ENCODE measurements at regions not wholly inside any gene's neighbourhood (a gene's known extent, or its start where the extent isn't known, plus 50 kb on each side); places are given as distances from the start of the nearest gene placed in this dataset.

GRCh38 chr3:103791786-103792515 lies 1357.1 kb downstream of the ZPLD1 start:
- H2AK5ac ChIP-seq (ENCODE audit: low read depth, low read length): no peak overlapping the region
- H3K23ac ChIP-seq (ENCODE audit: low read depth, low read length, poor library complexity): no peak overlapping the region
- no peak overlapping the region for H3K18ac ChIP-seq (ENCODE audit: low read length)
- H2BK15ac ChIP-seq (ENCODE audit: low read length): no peak overlapping the region
- H2BK120ac ChIP-seq (ENCODE audit: low read depth, low read length): no peak overlapping the region
- H3K27me3 ChIP-seq (ENCODE audit: control insufficient read depth in 3 of 3, insufficient read depth in 3 of 3, low read depth in 1 of 3, low read length in 3 of 3): no peaks in the 10 kb centered on the region
- no peak for DNase-seq (ENCODE audit: low spot score)
- no peak overlapping the region for H4K91ac ChIP-seq (ENCODE audit: low read depth, low read length, poor library complexity)
- H3K36me3 ChIP-seq (replicated peaks in 1 of 2; ENCODE audit: control insufficient read depth in 2 of 2, insufficient read depth in 2 of 2, low read length in 2 of 2): no peaks in the 10 kb centered on the region
- no CpG with 5 or more reads among the region's 1 CpG for WGBS, 2 donors (ENCODE audit: extremely low coverage in 2 of 2, insufficient read length in 2 of 2, insufficient replicate concordance in 1 of 2)
- H3K9me3 ChIP-seq (replicated peaks in 1 of 2; ENCODE audit: control insufficient read depth in 2 of 2, insufficient read depth in 1 of 2, low read depth in 1 of 2, low read length in 2 of 2): no peaks in the 10 kb centered on the region
- no peak overlapping the region for H2AFZ ChIP-seq (ENCODE audit: low read length)
- H3K4me3 ChIP-seq (ENCODE audit: low read length in 2 of 2): no peak overlapping the region
- no peak overlapping the region for H3K9ac ChIP-seq (ENCODE audit: low read depth, low read length, poor library complexity)
- H2BK5ac ChIP-seq (ENCODE audit: low read length): no peak overlapping the region
- H3K4me2 ChIP-seq (ENCODE audit: insufficient read depth, low read length, poor library complexity, severe bottlenecking): no peak overlapping the region
- no peak overlapping the region for H3K14ac ChIP-seq (ENCODE audit: low read length)
- no peaks in the 10 kb centered on the region for H3K79me1 ChIP-seq (ENCODE audit: low read depth, low read length)
- H3K4ac ChIP-seq (ENCODE audit: low read length): no peak overlapping the region
- no peak overlapping the region for H4K8ac ChIP-seq (ENCODE audit: low read depth, low read length)
- H2BK12ac ChIP-seq (ENCODE audit: low read length): no peak overlapping the region
- no peak overlapping the region for H3K27ac ChIP-seq (replicated peaks; ENCODE audit: low read length)
- H3K4me1 ChIP-seq (ENCODE audit: control insufficient read depth in 2 of 2, insufficient read depth in 1 of 2, low read depth in 1 of 2, low read length in 2 of 2): no peaks in the 10 kb centered on the region

DNA sequence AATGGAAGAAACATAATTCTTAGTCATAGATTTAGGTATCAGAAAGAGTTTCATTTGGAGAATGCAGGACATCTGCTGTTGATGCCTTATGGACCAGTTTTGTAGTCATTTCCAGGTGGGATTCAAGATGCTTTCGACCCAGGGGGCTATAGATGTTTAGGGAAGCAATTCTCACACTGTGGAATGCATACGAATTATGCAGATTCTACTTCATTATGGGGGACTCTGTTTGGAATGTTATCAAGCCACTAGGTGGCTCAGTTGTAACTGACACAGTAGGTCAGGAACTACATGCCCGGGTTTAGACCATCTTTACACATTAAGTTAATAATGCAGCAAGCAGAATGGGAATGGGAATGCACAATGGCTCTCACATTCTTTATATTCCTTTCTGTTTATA lies 1359.8 kb downstream of the ZPLD1 start:
- Histone ChIP-seq H2BK120ac (ENCODE audit: low read depth, low read length) (no peak overlapping the region), H3K4me1 (ENCODE audit: control insufficient read depth in 2 of 2, insufficient read depth in 1 of 2, low read depth in 1 of 2, low read length in 2 of 2) (no peaks in the 10 kb centered on the region), H3K4ac (ENCODE audit: low read length) (no peak overlapping the region), H2BK15ac (ENCODE audit: low read length) (no peak overlapping the region), H3K27ac (replicated peaks; ENCODE audit: low read length) (no peak overlapping the region), H3K36me3 (replicated peaks in 1 of 2; ENCODE audit: control insufficient read depth in 2 of 2, insufficient read depth in 2 of 2, low read length in 2 of 2) (no peaks in the 10 kb centered on the region), H2BK5ac (ENCODE audit: low read length) (no peak overlapping the region), H2AK5ac (ENCODE audit: low read depth, low read length) (no peak overlapping the region), H4K8ac (ENCODE audit: low read depth, low read length) (no peak overlapping the region), H4K91ac (ENCODE audit: low read depth, low read length, poor library complexity) (no peak overlapping the region), H3K18ac (ENCODE audit: low read length) (no peak overlapping the region), H3K27me3 (ENCODE audit: control insufficient read depth in 3 of 3, insufficient read depth in 3 of 3, low read depth in 1 of 3, low read length in 3 of 3) (no peaks in the 10 kb centered on the region), H3K14ac (ENCODE audit: low read length) (no peak overlapping the region), H3K23ac (ENCODE audit: low read depth, low read length, poor library complexity) (no peak overlapping the region), H3K79me1 (ENCODE audit: low read depth, low read length) (no peaks in the 10 kb centered on the region), H3K9me3 (replicated peaks in 1 of 2; ENCODE audit: control insufficient read depth in 2 of 2, insufficient read depth in 1 of 2, low read depth in 1 of 2, low read length in 2 of 2) (no peaks in the 10 kb centered on the region), H3K4me2 (ENCODE audit: insufficient read depth, low read length, poor library complexity, severe bottlenecking) (no peak overlapping the region), H3K9ac (ENCODE audit: low read depth, low read length, poor library complexity) (no peak overlapping the region), H2BK12ac (ENCODE audit: low read length) (no peak overlapping the region), H2AFZ (ENCODE audit: low read length) (no peak overlapping the region), H3K4me3 (ENCODE audit: low read length in 2 of 2) (no peak overlapping the region)
- no peak for DNase-seq (ENCODE audit: low spot score)
- no CpG with 5 or more reads among the region's 3 CpGs for WGBS, 2 donors (ENCODE audit: extremely low coverage in 2 of 2, insufficient read length in 2 of 2, insufficient replicate concordance in 1 of 2)

GRCh38 chr3:103796068-103796467 lies 1361.3 kb downstream of the ZPLD1 start:
- Histone ChIP-seq H3K9ac (ENCODE audit: low read depth, low read length, poor library complexity) (no peak overlapping the region), H2BK12ac (ENCODE audit: low read length) (no peak overlapping the region), H3K18ac (ENCODE audit: low read length) (no peak overlapping the region), H2AK5ac (ENCODE audit: low read depth, low read length) (no peak overlapping the region), H3K4me1 (ENCODE audit: control insufficient read depth in 2 of 2, insufficient read depth in 1 of 2, low read depth in 1 of 2, low read length in 2 of 2) (no peaks in the 10 kb centered on the region), H3K4me2 (ENCODE audit: insufficient read depth, low read length, poor library complexity, severe bottlenecking) (no peak overlapping the region), H2BK15ac (ENCODE audit: low read length) (no peak overlapping the region), H4K8ac (ENCODE audit: low read depth, low read length) (no peak overlapping the region), H3K4ac (ENCODE audit: low read length) (no peak overlapping the region), H3K79me1 (ENCODE audit: low read depth, low read length) (no peaks in the 10 kb centered on the region), H2BK5ac (ENCODE audit: low read length) (no peak overlapping the region), H2AFZ (ENCODE audit: low read length) (no peak overlapping the region), H3K9me3 (replicated peaks in 1 of 2; ENCODE audit: control insufficient read depth in 2 of 2, insufficient read depth in 1 of 2, low read depth in 1 of 2, low read length in 2 of 2) (no peaks in the 10 kb centered on the region), H3K27me3 (ENCODE audit: control insufficient read depth in 3 of 3, insufficient read depth in 3 of 3, low read depth in 1 of 3, low read length in 3 of 3) (no peaks in the 10 kb centered on the region), H3K4me3 (ENCODE audit: low read length in 2 of 2) (no peak overlapping the region), H3K14ac (ENCODE audit: low read length) (no peak overlapping the region), H3K36me3 (replicated peaks in 1 of 2; ENCODE audit: control insufficient read depth in 2 of 2, insufficient read depth in 2 of 2, low read length in 2 of 2) (no peaks in the 10 kb centered on the region), H4K91ac (ENCODE audit: low read depth, low read length, poor library complexity) (no peak overlapping the region), H3K23ac (ENCODE audit: low read depth, low read length, poor library complexity) (no peak overlapping the region), H3K27ac (replicated peaks; ENCODE audit: low read length) (no peak overlapping the region), H2BK120ac (ENCODE audit: low read depth, low read length) (no peak overlapping the region)
- WGBS, 2 donors (ENCODE audit: extremely low coverage in 2 of 2, insufficient read length in 2 of 2, insufficient replicate concordance in 1 of 2): 100% methylated on average over 2 of the region's 3 CpGs; no CpG with 5 or more reads in 1 of the 2 donors
- DNase-seq (ENCODE audit: low spot score): no peak

DNA sequence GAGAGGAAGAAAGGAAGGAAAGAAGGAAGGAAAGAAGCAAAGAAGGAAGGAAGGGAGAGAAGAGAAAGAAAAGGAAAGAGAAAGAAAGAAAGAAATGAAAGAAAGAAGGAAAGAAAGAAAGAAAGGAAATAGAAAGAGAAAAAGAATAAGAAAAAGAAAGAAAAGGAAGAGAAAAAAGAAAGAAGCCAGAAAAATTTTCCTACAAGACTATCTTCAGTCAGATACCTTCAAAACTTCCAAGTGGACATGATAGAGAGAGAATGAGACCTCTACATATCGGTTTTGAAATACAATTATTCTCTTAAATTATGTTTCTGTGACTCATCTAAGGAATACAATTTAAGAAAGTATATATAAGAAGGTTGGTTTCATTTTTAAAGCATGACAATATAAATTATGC lies 1369.0 kb downstream of the ZPLD1 start:
- Histone ChIP-seq H3K4ac (ENCODE audit: low read length) (no peak overlapping the region), H3K4me3 (ENCODE audit: low read length in 2 of 2) (no peak overlapping the region), H3K9me3 (replicated peaks in 1 of 2; ENCODE audit: control insufficient read depth in 2 of 2, insufficient read depth in 1 of 2, low read depth in 1 of 2, low read length in 2 of 2) (peaks cover 0 to 2% of the 10 kb centered on the region in 2 donors), H3K27ac (replicated peaks; ENCODE audit: low read length) (no peak overlapping the region), H3K18ac (ENCODE audit: low read length) (no peak overlapping the region), H3K9ac (ENCODE audit: low read depth, low read length, poor library complexity) (no peak overlapping the region), H3K4me2 (ENCODE audit: insufficient read depth, low read length, poor library complexity, severe bottlenecking) (no peak overlapping the region), H2BK120ac (ENCODE audit: low read depth, low read length) (no peak overlapping the region), H2BK12ac (ENCODE audit: low read length) (no peak overlapping the region), H3K79me1 (ENCODE audit: low read depth, low read length) (no peaks in the 10 kb centered on the region), H2BK5ac (ENCODE audit: low read length) (no peak overlapping the region), H4K91ac (ENCODE audit: low read depth, low read length, poor library complexity) (no peak overlapping the region), H3K14ac (ENCODE audit: low read length) (no peak overlapping the region), H2AK5ac (ENCODE audit: low read depth, low read length) (no peak overlapping the region), H3K4me1 (ENCODE audit: control insufficient read depth in 2 of 2, insufficient read depth in 1 of 2, low read depth in 1 of 2, low read length in 2 of 2) (no peaks in the 10 kb centered on the region), H3K23ac (ENCODE audit: low read depth, low read length, poor library complexity) (no peak overlapping the region), H2AFZ (ENCODE audit: low read length) (no peak overlapping the region), H2BK15ac (ENCODE audit: low read length) (no peak overlapping the region), H3K36me3 (replicated peaks in 1 of 2; ENCODE audit: control insufficient read depth in 2 of 2, insufficient read depth in 2 of 2, low read length in 2 of 2) (peaks cover 0 to 1% of the 10 kb centered on the region in 2 donors), H4K8ac (ENCODE audit: low read depth, low read length) (no peak overlapping the region), H3K27me3 (ENCODE audit: control insufficient read depth in 3 of 3, insufficient read depth in 3 of 3, low read depth in 1 of 3, low read length in 3 of 3) (no peaks in the 10 kb centered on the region)
- WGBS, 2 donors (ENCODE audit: extremely low coverage in 2 of 2, insufficient read length in 2 of 2, insufficient replicate concordance in 1 of 2): no CpG with 5 or more reads among the region's 1 CpG
- DNase-seq (ENCODE audit: low spot score): no peak
